ENCODE measurements at regions not wholly inside any gene's neighbourhood (a gene's known extent, or its start where the extent isn't known, plus 50 kb on each side); places are given as distances from the start of the nearest gene placed in this dataset.

- H3K4me3 ChIP-seq (ENCODE audit: low read length): no peak overlapping the region
- H3K27me3 ChIP-seq (replicated peaks; ENCODE audit: insufficient read depth, low read length): no peaks in the 10 kb centered on the region
- no peaks in the 10 kb centered on the region for H3K9me2 ChIP-seq (replicated peaks; ENCODE audit: insufficient read depth, low read length)
- H3K9ac ChIP-seq (ENCODE audit: low read length): no peak overlapping the region
- H3F3A ChIP-seq (ENCODE audit: insufficient read depth, low read length): no peaks in the 10 kb centered on the region
- no peak overlapping the region for H3K4me2 ChIP-seq (ENCODE audit: low read depth, low read length)
- TF ChIP-seq EZH2phosphoT487 (IDR thresholded peaks at IDR 0.05; ENCODE audit: low read length) (no peak), CTCF (IDR thresholded peaks at IDR 0.05; ENCODE audit: low read length) (no peak), EZH2 (optimal IDR thresholded peaks at IDR 0.05; ENCODE audit: low read depth, low read length) (no peak)
- no peaks in the 10 kb centered on the region for H4K20me1 ChIP-seq (ENCODE audit: insufficient read depth, low read length)
- H3K79me2 ChIP-seq (ENCODE audit: low read length): no peaks in the 10 kb centered on the region
- H3K9me3 ChIP-seq (replicated peaks; ENCODE audit: insufficient read depth, low read length): no peaks in the 10 kb centered on the region
- no peak overlapping the region for H3K27ac ChIP-seq (ENCODE audit: low read length)
- no peaks in the 10 kb centered on the region for H3K4me1 ChIP-seq (ENCODE audit: low read length)
- no peak for DNase-seq
- no peak overlapping the region for H2AFZ ChIP-seq (ENCODE audit: low read length)
- H3K36me3 ChIP-seq (replicated peaks; ENCODE audit: insufficient read depth, low read length): no peaks in the 10 kb centered on the region
Observed at GRCh38 chr16:59707436-59708226, 973.5 kb upstream of the GOT2 start.

- Histone ChIP-seq H3K9me2 (replicated peaks; ENCODE audit: insufficient read depth, low read length) (no peaks in the 10 kb centered on the region), H3F3A (ENCODE audit: insufficient read depth, low read length) (no peaks in the 10 kb centered on the region), H4K20me1 (ENCODE audit: insufficient read depth, low read length) (no peaks in the 10 kb centered on the region), H3K27ac (ENCODE audit: low read length) (no peak overlapping the region), H3K36me3 (replicated peaks; ENCODE audit: insufficient read depth, low read length) (no peaks in the 10 kb centered on the region), H3K27me3 (replicated peaks; ENCODE audit: insufficient read depth, low read length) (no peaks in the 10 kb centered on the region), H3K79me2 (ENCODE audit: low read length) (no peaks in the 10 kb centered on the region), H3K4me2 (ENCODE audit: low read depth, low read length) (no peak overlapping the region), H2AFZ (ENCODE audit: low read length) (no peak overlapping the region), H3K4me1 (ENCODE audit: low read length) (no peaks in the 10 kb centered on the region), H3K4me3 (ENCODE audit: low read length) (no peak overlapping the region), H3K9ac (ENCODE audit: low read length) (no peak overlapping the region), H3K9me3 (replicated peaks; ENCODE audit: insufficient read depth, low read length) (no peaks in the 10 kb centered on the region)
- TF ChIP-seq EZH2phosphoT487 (IDR thresholded peaks at IDR 0.05; ENCODE audit: low read length) (no peak), CTCF (IDR thresholded peaks at IDR 0.05; ENCODE audit: low read length) (no peak), EZH2 (optimal IDR thresholded peaks at IDR 0.05; ENCODE audit: low read depth, low read length) (no peak)
- DNase-seq: no peak
Observed at GRCh38 chr16:59701963-59702930, 968.1 kb upstream of the GOT2 start.

- no peak for TF ChIP-seq EZH2phosphoT487 (IDR thresholded peaks at IDR 0.05; ENCODE audit: low read length)
- TF ChIP-seq EZH2 (optimal IDR thresholded peaks at IDR 0.05; ENCODE audit: low read depth, low read length): no peak
- no peak for TF ChIP-seq CTCF (IDR thresholded peaks at IDR 0.05; ENCODE audit: low read length)
- no peak overlapping the region for H2AFZ ChIP-seq (ENCODE audit: low read length)
- H3F3A ChIP-seq (ENCODE audit: insufficient read depth, low read length): no peaks in the 10 kb centered on the region
- no peak for DNase-seq
- no peak overlapping the region for H3K9ac ChIP-seq (ENCODE audit: low read length)
- H3K79me2 ChIP-seq (ENCODE audit: low read length): no peaks in the 10 kb centered on the region
- H3K27me3 ChIP-seq (replicated peaks; ENCODE audit: insufficient read depth, low read length): no peaks in the 10 kb centered on the region
- H3K27ac ChIP-seq (ENCODE audit: low read length): no peak overlapping the region
- H3K9me3 ChIP-seq (replicated peaks; ENCODE audit: insufficient read depth, low read length): no peaks in the 10 kb centered on the region
- H3K4me1 ChIP-seq (ENCODE audit: low read length): no peaks in the 10 kb centered on the region
- no peak overlapping the region for H3K4me2 ChIP-seq (ENCODE audit: low read depth, low read length)
- H3K36me3 ChIP-seq (replicated peaks; ENCODE audit: insufficient read depth, low read length): no peaks in the 10 kb centered on the region
- no peaks in the 10 kb centered on the region for H3K9me2 ChIP-seq (replicated peaks; ENCODE audit: insufficient read depth, low read length)
- H3K4me3 ChIP-seq (ENCODE audit: low read length): no peak overlapping the region
- no peaks in the 10 kb centered on the region for H4K20me1 ChIP-seq (ENCODE audit: insufficient read depth, low read length)
Observed at GRCh38 chr16:59699786-59700185, 965.7 kb upstream of the GOT2 start.
